ENCODE measurements at regions not wholly inside any gene's neighbourhood (a gene's known extent, or its start where the extent isn't known, plus 50 kb on each side); places are given as distances from the start of the nearest gene placed in this dataset.

DNA sequence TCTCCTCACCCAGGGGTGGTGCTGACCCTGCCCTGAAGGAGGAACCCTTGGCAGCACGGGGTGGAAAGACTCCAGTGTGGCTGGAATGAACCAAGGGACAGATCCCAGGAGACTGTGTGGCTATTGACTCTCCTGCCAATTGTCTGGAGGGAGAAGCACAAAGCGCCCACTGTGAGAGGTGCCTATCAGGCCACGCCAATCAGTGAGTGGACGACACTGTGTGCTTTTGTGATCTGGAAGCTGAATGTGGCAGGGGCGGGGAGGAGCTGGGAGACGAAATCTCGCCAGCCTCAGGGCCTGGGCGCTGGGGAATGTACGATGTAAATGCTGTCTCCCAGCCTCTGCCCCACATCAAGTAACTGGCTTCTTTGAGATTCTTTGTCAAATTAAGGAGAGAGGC, 167.1 kb downstream of the ZBTB18 start:
- no peaks in the 10 kb centered on the region for H3K4me1 ChIP-seq (ENCODE audit: control insufficient read depth, low read length)
- no peak overlapping the region for H3K4me2 ChIP-seq (ENCODE audit: low read length)
- no peaks in the 10 kb centered on the region for H3K27me3 ChIP-seq (ENCODE audit: control insufficient read depth, low read length)
- TF ChIP-seq EZH2phosphoT487 (IDR thresholded peaks at IDR 0.05; ENCODE audit: borderline replicate concordance, low read length) (no peak), CTCF (IDR thresholded peaks at IDR 0.05; ENCODE audit: low read depth, low read length, poor library complexity, severe bottlenecking) (no peak)
- no peak overlapping the region for H3K27ac ChIP-seq (ENCODE audit: low read depth, low read length)
- no peaks in the 10 kb centered on the region for H3K9me2 ChIP-seq (replicated peaks; ENCODE audit: control insufficient read depth, low read length)
- H3K9me3 ChIP-seq (ENCODE audit: control insufficient read depth, insufficient read depth, low read length): no peaks in the 10 kb centered on the region
- H3K79me2 ChIP-seq (ENCODE audit: control insufficient read depth, low read length): no peaks in the 10 kb centered on the region
- H3K36me3 ChIP-seq (ENCODE audit: control insufficient read depth, low read length): no peaks in the 10 kb centered on the region
- H3F3A ChIP-seq (ENCODE audit: control insufficient read depth, insufficient read depth): no peaks in the 10 kb centered on the region
- H4K20me1 ChIP-seq (ENCODE audit: control insufficient read depth, insufficient read depth, low read depth, low read length): no peaks in the 10 kb centered on the region
- no peak overlapping the region for H3K4me3 ChIP-seq (ENCODE audit: low read length)

DNA sequence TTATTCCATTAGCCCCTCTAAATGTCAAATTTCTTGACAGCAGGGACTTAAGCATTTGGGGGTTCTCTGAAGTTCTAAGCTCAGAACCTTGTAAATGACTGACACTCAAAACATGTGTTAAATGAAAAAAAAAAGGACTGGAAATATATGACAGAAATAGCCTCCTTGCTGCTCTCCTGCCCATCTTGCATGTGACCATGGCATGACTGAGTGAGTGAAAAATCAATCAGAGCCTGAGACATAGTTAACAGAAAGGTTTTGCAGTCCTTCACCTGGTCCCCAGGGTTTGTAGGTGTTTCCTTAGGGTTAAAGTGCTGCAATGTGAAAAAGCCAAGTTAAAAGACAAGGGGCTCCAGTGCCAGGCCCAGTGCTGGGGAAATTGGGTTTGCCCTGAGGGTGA, 168.1 kb downstream of the ZBTB18 start:
- TF ChIP-seq CTCF (IDR thresholded peaks at IDR 0.05; ENCODE audit: low read depth, low read length, poor library complexity, severe bottlenecking): no peak
- no peak for TF ChIP-seq EZH2phosphoT487 (IDR thresholded peaks at IDR 0.05; ENCODE audit: borderline replicate concordance, low read length)
- no peaks in the 10 kb centered on the region for H3K9me2 ChIP-seq (replicated peaks; ENCODE audit: control insufficient read depth, low read length)
- H3K9me3 ChIP-seq (ENCODE audit: control insufficient read depth, insufficient read depth, low read length): no peaks in the 10 kb centered on the region
- H3K27me3 ChIP-seq (ENCODE audit: control insufficient read depth, low read length): no peaks in the 10 kb centered on the region
- no peak overlapping the region for H3K27ac ChIP-seq (ENCODE audit: low read depth, low read length)
- no peaks in the 10 kb centered on the region for H3K4me1 ChIP-seq (ENCODE audit: control insufficient read depth, low read length)
- H3K4me2 ChIP-seq (ENCODE audit: low read length): no peak overlapping the region
- H3F3A ChIP-seq (ENCODE audit: control insufficient read depth, insufficient read depth): no peaks in the 10 kb centered on the region
- no peak overlapping the region for H3K4me3 ChIP-seq (ENCODE audit: low read length)
- no peaks in the 10 kb centered on the region for H3K79me2 ChIP-seq (ENCODE audit: control insufficient read depth, low read length)
- H3K36me3 ChIP-seq (ENCODE audit: control insufficient read depth, low read length): no peaks in the 10 kb centered on the region
- H4K20me1 ChIP-seq (ENCODE audit: control insufficient read depth, insufficient read depth, low read depth, low read length): no peaks in the 10 kb centered on the region

- H3K4me1 ChIP-seq (ENCODE audit: control insufficient read depth, low read length): no peaks in the 10 kb centered on the region
- H3K27ac ChIP-seq (ENCODE audit: low read depth, low read length): no peak overlapping the region
- no peaks in the 10 kb centered on the region for H3K36me3 ChIP-seq (ENCODE audit: control insufficient read depth, low read length)
- H4K20me1 ChIP-seq (ENCODE audit: control insufficient read depth, insufficient read depth, low read depth, low read length): no peaks in the 10 kb centered on the region
- H3K9me2 ChIP-seq (replicated peaks; ENCODE audit: control insufficient read depth, low read length): no peaks in the 10 kb centered on the region
- H3K4me2 ChIP-seq (ENCODE audit: low read length): no peak overlapping the region
- no peaks in the 10 kb centered on the region for H3K9me3 ChIP-seq (ENCODE audit: control insufficient read depth, insufficient read depth, low read length)
- H3K4me3 ChIP-seq (ENCODE audit: low read length): no peak overlapping the region
- no peaks in the 10 kb centered on the region for H3K27me3 ChIP-seq (ENCODE audit: control insufficient read depth, low read length)
- no peak for TF ChIP-seq EZH2phosphoT487 (IDR thresholded peaks at IDR 0.05; ENCODE audit: borderline replicate concordance, low read length)
- TF ChIP-seq CTCF (IDR thresholded peaks at IDR 0.05; ENCODE audit: low read depth, low read length, poor library complexity, severe bottlenecking): no peak
- no peaks in the 10 kb centered on the region for H3F3A ChIP-seq (ENCODE audit: control insufficient read depth, insufficient read depth)
- H3K79me2 ChIP-seq (ENCODE audit: control insufficient read depth, low read length): no peaks in the 10 kb centered on the region
Measured at GRCh38 chr1:244219802-244220201, 168.7 kb downstream of the ZBTB18 start.

DNA sequence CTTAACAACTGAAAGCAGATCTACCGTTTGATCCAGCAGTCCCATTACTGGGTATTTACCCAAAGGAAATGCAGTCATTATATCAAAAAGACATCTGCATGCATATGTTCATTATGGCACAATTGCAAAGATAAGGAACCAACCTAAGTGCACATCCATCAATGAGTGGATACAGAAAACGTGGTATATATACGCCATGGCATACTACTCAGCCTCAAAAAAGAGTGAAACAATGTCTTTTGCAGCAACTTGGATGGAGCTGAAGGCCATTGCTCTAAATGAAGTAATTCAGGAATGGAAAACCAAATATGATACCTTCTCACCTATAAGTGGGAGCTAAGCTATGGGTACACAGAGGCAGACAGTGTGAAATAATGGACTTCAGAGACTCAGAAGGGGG, 169.3 kb downstream of the ZBTB18 start:
- H3K36me3 ChIP-seq (ENCODE audit: control insufficient read depth, low read length): no peaks in the 10 kb centered on the region
- TF ChIP-seq EZH2phosphoT487 (IDR thresholded peaks at IDR 0.05; ENCODE audit: borderline replicate concordance, low read length) (no peak), CTCF (IDR thresholded peaks at IDR 0.05; ENCODE audit: low read depth, low read length, poor library complexity, severe bottlenecking) (no peak)

More for the DNA sequence above, 169.3 kb downstream of the ZBTB18 start:
- Histone ChIP-seq H3K4me1 (ENCODE audit: control insufficient read depth, low read length) (no peaks in the 10 kb centered on the region), H3K9me2 (replicated peaks; ENCODE audit: control insufficient read depth, low read length) (no peaks in the 10 kb centered on the region), H4K20me1 (ENCODE audit: control insufficient read depth, insufficient read depth, low read depth, low read length) (no peaks in the 10 kb centered on the region), H3K9me3 (ENCODE audit: control insufficient read depth, insufficient read depth, low read length) (no peaks in the 10 kb centered on the region), H3K27me3 (ENCODE audit: control insufficient read depth, low read length) (no peaks in the 10 kb centered on the region), H3K27ac (ENCODE audit: low read depth, low read length) (no peak overlapping the region), H3K4me3 (ENCODE audit: low read length) (no peak overlapping the region), H3K79me2 (ENCODE audit: control insufficient read depth, low read length) (no peaks in the 10 kb centered on the region), H3K4me2 (ENCODE audit: low read length) (no peak overlapping the region), H3F3A (ENCODE audit: control insufficient read depth, insufficient read depth) (no peaks in the 10 kb centered on the region)
